Mammary epithelial cell (primary cell): ENCODE measurements at regions not wholly inside any gene's neighbourhood (a gene's known extent, or its start where the extent isn't known, plus 50 kb on each side); places are given as distances from the start of the nearest gene placed in this dataset.

Experiments
- CTCF ChIP-seq, 2 donors: IDR thresholded peaks in 1 of 2; conservative IDR thresholded peaks in 1 of 2; 2 replicates each; pipeline ENCODE4 v1.5.1; 2011 to 2012; ENCODE audit warnings: inconsistent platforms in 2 of 2, low read length in 2 of 2, mild to moderate bottlenecking in 2 of 2, control low read depth in 1 of 2, low read depth in 1 of 2; ENCODE audit not compliant: insufficient read depth in 1 of 2; ENCODE audit errors: extremely low read depth in 1 of 2
- EZH2 ChIP-seq: IDR thresholded peaks from 2 replicates; pipeline ENCODE4 v1.6.1; 2012; ENCODE audit warnings: low read length, inconsistent platforms, borderline replicate concordance

DNA sequence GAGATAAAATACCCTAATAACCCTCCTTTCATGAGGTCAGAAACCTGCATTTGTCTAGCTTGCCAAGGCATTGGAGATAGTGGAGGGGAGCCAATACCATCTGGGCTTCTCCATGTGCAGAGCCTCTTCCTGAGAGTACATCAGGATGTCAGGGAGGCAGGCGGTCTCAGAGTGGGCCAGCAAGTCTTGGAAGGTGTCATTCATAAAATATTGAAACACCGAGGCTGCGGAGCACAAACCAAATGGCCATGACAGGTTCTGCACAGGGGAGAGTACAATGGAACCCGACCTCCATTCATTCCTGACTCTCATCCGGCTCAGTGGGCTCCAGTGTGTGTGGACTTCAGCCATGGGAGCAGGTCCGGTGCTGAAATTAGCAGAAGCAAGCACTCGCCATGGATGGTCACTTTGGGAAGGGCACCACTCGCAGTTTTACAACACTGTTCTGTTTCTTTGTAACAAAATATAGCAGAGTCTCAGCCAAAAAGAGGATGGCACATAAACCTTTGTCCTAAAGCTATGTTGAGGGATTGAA is 446.6 kb downstream of the SIPA1L2 start:
- TF ChIP-seq EZH2 (no peak), CTCF (conservative IDR thresholded peaks at IDR 0.05 in 1 of 2, IDR thresholded peaks at IDR 0.05 in 1 of 2; ENCODE audit: extremely low read depth in 1 of 2, insufficient read depth in 1 of 2, low read depth in 1 of 2, low read length in 2 of 2) (no peak)
